ENCODE measurements at regions not wholly inside any gene's neighbourhood (a gene's known extent, or its start where the extent isn't known, plus 50 kb on each side); places are given as distances from the start of the nearest gene placed in this dataset.

DNA sequence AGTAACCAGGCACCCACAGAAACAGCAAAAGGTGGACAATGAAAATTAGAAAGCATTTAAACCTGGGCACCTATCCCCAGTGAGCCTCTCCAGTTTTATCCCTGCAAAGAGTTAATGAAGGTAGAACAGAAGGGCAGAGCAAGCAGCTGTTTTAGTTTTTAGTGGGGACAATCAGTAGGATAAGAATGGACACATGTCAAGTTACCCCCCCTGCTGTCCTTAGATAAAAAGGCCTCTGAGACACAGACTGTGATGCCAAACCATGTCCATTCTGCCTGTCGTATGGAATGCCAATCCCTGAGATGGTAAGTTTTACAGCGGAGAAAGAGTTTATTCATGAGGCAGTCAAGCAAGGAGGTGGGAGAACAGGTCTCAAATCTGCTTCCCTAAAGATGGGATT, 162.6 kb upstream of the AGR3 start:
- no peak overlapping the region for H3K4me2 ChIP-seq (ENCODE audit: low read depth, low read length)
- BruUV-seq (replicated peaks): no TSS peak
- TF ChIP-seq ZNF777 (CRISPR knock-in tag; IDR thresholded peaks at IDR 0.05) (no peak), ZNF354B (CRISPR knock-in tag; IDR thresholded peaks at IDR 0.05) (no peak), ZNF326 (CRISPR knock-in tag; IDR thresholded peaks at IDR 0.05; ENCODE audit: borderline replicate concordance) (no peak), ZNF253 (CRISPR knock-in tag; IDR thresholded peaks at IDR 0.05; ENCODE audit: borderline replicate concordance) (no peak), ZBTB42 (CRISPR knock-in tag; IDR thresholded peaks at IDR 0.05) (no peak), ZNF678 (CRISPR knock-in tag; IDR thresholded peaks at IDR 0.05) (no peak), HOXA7 (CRISPR knock-in tag; IDR thresholded peaks at IDR 0.05) (no peak)
- TF ChIP-seq, protein P1, sequence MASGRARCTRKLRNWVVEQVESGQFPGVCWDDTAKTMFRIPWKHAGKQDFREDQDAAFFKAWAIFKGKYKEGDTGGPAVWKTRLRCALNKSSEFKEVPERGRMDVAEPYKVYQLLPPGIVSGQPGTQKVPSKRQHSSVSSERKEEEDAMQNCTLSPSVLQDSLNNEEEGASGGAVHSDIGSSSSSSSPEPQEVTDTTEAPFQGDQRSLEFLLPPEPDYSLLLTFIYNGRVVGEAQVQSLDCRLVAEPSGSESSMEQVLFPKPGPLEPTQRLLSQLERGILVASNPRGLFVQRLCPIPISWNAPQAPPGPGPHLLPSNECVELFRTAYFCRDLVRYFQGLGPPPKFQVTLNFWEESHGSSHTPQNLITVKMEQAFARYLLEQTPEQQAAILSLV (CRISPR knock-in tag; IDR thresholded peaks at IDR 0.05; ENCODE audit: borderline replicate concordance): no peak
- H4K20me1 ChIP-seq (ENCODE audit: insufficient read depth, low read length): no peaks in the 10 kb centered on the region
- no peaks in the 10 kb centered on the region for H3K79me2 ChIP-seq (ENCODE audit: insufficient read depth, low read length)
- H2AFZ ChIP-seq (ENCODE audit: low read length): no peak overlapping the region
- H3K4me1 ChIP-seq (ENCODE audit: insufficient read depth, low read length): peaks cover 27% of the 10 kb centered on the region
- ATAC-seq: peak; percentile 41; the same call in 1 of the 3 replicates
- no peak overlapping the region for H3K4me3 ChIP-seq (replicated peaks in 1 of 3; ENCODE audit: insufficient read depth in 1 of 3, low read depth in 2 of 3, low read length in 3 of 3)
- H3K27me3 ChIP-seq (ENCODE audit: control insufficient read depth in 1 of 2, insufficient read depth in 2 of 2, low read length in 2 of 2): no peaks in the 10 kb centered on the region
- 0 out of 2 replicates have a peak, but pooled peaks cover 4% of the 10 kb centered on the region for H3K9me3 ChIP-seq (ENCODE audit: low read length)
- no peak overlapping the region for H3K27ac ChIP-seq (ENCODE audit: extremely low read length, insufficient read depth, low read length)
- peak; percentile 10 for DNase-seq (ENCODE audit: low spot score)
- intact Hi-C loops (cut with micrococcal nuclease; ENCODE audit: unreplicated experiment) (no loop called here), in situ Hi-C loops (cut with HindIII; ENCODE audit: extremely low pct_ligation_motif_present, low pct_unique_long_range_greater_than_20kb) (no loop called here)
- FAIRE-seq: no peak
- POLR2A ChIA-PET: no interaction called here
- 100% methylated on average over 2 of the region's 2 CpGs for WGBS (ENCODE audit: low lambda C conversion rate)
- no peaks in the 10 kb centered on the region for H3K36me3 ChIP-seq (replicated peaks in 1 of 2; ENCODE audit: control insufficient read depth in 1 of 2, insufficient read depth in 2 of 2, low read length in 2 of 2)
- no peak overlapping the region for H3K9ac ChIP-seq (ENCODE audit: insufficient read depth, low read depth, low read length)
- CTCF ChIA-PET (ENCODE audit: low intra/inter-chr PET ratio, low total read pairs): no interaction called here

DNA sequence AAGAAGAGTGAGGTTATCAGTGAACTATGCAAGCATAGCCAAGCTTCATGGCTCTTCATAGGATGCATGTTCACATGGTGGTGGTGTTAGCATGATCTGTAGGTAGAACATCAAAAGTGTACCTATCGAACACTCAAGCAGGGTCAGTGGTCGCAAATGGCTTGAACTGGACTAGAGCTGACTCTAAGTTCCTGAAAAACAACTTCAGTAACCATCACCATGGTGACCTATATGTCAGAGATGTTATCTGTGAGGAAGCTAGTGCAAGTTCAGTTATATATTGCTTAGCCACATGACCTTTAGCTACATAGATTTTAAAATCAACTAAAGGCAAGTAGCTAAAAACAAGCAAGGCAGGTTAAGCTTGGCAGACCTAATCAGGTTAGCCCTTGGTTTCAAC, 163.1 kb upstream of the AGR3 start:
- in situ Hi-C loops (cut with HindIII; ENCODE audit: extremely low pct_ligation_motif_present, low pct_unique_long_range_greater_than_20kb) (no loop called here), intact Hi-C loops (cut with micrococcal nuclease; ENCODE audit: unreplicated experiment) (no loop called here)
- ATAC-seq: no peak
- Histone ChIP-seq H4K20me1 (ENCODE audit: insufficient read depth, low read length) (no peaks in the 10 kb centered on the region), H3K79me2 (ENCODE audit: insufficient read depth, low read length) (no peaks in the 10 kb centered on the region), H3K9me3 (ENCODE audit: low read length) (0 out of 2 replicates have a peak, but pooled peaks cover 4% of the 10 kb centered on the region), H3K27me3 (ENCODE audit: control insufficient read depth in 1 of 2, insufficient read depth in 2 of 2, low read length in 2 of 2) (no peaks in the 10 kb centered on the region), H3K9ac (ENCODE audit: insufficient read depth, low read depth, low read length) (no peak overlapping the region), H3K36me3 (replicated peaks in 1 of 2; ENCODE audit: control insufficient read depth in 1 of 2, insufficient read depth in 2 of 2, low read length in 2 of 2) (no peaks in the 10 kb centered on the region), H3K27ac (ENCODE audit: extremely low read length, insufficient read depth, low read length) (no peak overlapping the region), H2AFZ (ENCODE audit: low read length) (no peak overlapping the region), H3K4me3 (replicated peaks in 1 of 3; ENCODE audit: insufficient read depth in 1 of 3, low read depth in 2 of 3, low read length in 3 of 3) (no peak overlapping the region), H3K4me1 (ENCODE audit: insufficient read depth, low read length) (peaks cover 27% of the 10 kb centered on the region), H3K4me2 (ENCODE audit: low read depth, low read length) (no peak overlapping the region)
- 100% methylated on average over 2 of the region's 2 CpGs for WGBS (ENCODE audit: low lambda C conversion rate)
- BruUV-seq (replicated peaks): no TSS peak
- ChIA-PET POLR2A (no interaction called here), CTCF (ENCODE audit: low intra/inter-chr PET ratio, low total read pairs) (no interaction called here)
- FAIRE-seq: no peak
- no peak for DNase-seq (ENCODE audit: low spot score)
- TF ChIP-seq, protein P2, sequence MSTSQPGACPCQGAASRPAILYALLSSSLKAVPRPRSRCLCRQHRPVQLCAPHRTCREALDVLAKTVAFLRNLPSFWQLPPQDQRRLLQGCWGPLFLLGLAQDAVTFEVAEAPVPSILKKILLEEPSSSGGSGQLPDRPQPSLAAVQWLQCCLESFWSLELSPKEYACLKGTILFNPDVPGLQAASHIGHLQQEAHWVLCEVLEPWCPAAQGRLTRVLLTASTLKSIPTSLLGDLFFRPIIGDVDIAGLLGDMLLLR (CRISPR knock-in tag; IDR thresholded peaks at IDR 0.05): no peak
- TF ChIP-seq, protein P3, sequence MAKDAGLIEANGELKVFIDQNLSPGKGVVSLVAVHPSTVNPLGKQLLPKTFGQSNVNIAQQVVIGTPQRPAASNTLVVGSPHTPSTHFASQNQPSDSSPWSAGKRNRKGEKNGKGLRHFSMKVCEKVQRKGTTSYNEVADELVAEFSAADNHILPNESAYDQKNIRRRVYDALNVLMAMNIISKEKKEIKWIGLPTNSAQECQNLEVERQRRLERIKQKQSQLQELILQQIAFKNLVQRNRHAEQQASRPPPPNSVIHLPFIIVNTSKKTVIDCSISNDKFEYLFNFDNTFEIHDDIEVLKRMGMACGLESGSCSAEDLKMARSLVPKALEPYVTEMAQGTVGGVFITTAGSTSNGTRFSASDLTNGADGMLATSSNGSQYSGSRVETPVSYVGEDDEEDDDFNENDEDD (CRISPR knock-in tag; IDR thresholded peaks at IDR 0.05; ENCODE audit: borderline replicate concordance): no peak
- TF ChIP-seq ZNF879 (CRISPR knock-in tag; IDR thresholded peaks at IDR 0.05) (no peak), JARID2 (CRISPR knock-in tag; IDR thresholded peaks at IDR 0.05; ENCODE audit: insufficient replicate concordance) (no peak), ZNF761 (CRISPR knock-in tag; conservative IDR thresholded peaks at IDR 0.05) (no peak), NKX3-1 (CRISPR knock-in tag; IDR thresholded peaks at IDR 0.05) (no peak)
- TF ChIP-seq, protein P4, sequence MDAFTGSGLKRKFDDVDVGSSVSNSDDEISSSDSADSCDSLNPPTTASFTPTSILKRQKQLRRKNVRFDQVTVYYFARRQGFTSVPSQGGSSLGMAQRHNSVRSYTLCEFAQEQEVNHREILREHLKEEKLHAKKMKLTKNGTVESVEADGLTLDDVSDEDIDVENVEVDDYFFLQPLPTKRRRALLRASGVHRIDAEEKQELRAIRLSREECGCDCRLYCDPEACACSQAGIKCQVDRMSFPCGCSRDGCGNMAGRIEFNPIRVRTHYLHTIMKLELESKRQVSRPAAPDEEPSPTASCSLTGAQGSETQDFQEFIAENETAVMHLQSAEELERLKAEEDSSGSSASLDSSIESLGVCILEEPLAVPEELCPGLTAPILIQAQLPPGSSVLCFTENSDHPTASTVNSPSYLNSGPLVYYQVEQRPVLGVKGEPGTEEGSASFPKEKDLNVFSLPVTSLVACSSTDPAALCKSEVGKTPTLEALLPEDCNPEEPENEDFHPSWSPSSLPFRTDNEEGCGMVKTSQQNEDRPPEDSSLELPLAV (CRISPR knock-in tag; conservative IDR thresholded peaks at IDR 0.05; ENCODE audit: low read depth): no peak
- TF ChIP-seq, protein P5, sequence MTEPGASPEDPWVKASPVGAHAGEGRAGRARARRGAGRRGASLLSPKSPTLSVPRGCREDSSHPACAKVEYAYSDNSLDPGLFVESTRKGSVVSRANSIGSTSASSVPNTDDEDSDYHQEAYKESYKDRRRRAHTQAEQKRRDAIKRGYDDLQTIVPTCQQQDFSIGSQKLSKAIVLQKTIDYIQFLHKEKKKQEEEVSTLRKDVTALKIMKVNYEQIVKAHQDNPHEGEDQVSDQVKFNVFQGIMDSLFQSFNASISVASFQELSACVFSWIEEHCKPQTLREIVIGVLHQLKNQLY (CRISPR knock-in tag; IDR thresholded peaks at IDR 0.05): no peak

All from HepG2 (cell line).